WERI-Rb-1 (cell line): ENCODE measurements at regions not wholly inside any gene's neighbourhood (a gene's known extent, or its start where the extent isn't known, plus 50 kb on each side); places are given as distances from the start of the nearest gene placed in this dataset.

Experiments
- DNase-seq: peaks from one replicate; pipeline ENCODE4 v3.0.0-alpha.2; 2020
- H3K27ac ChIP-seq: fragments of 250-450 bp; sonication (Bioruptor Pico); 2 replicates; pipeline ENCODE4 v1.5.1; 2020; ENCODE audit warnings: mild to moderate bottlenecking, moderate library complexity
- H3K27me3 ChIP-seq: fragments of 250-450 bp; sonication (Bioruptor Pico); 2 replicates; pipeline ENCODE4 v1.5.1; 2021; ENCODE audit warnings: mild to moderate bottlenecking, low read depth, moderate library complexity; ENCODE audit not compliant: insufficient read depth, severe bottlenecking
- H3K36me3 ChIP-seq: fragments of 250-450 bp; sonication (Bioruptor Pico); 2 replicates; pipeline ENCODE4 v1.5.1; 2020; ENCODE audit warnings: mild to moderate bottlenecking, moderate library complexity
- H3K4me3 ChIP-seq: 2 replicates; pipeline ENCODE4 v1.5.1; 2011; ENCODE audit warnings: low read depth, mild to moderate bottlenecking, control low read depth, low read length
- H3K9me3 ChIP-seq: fragments of 250-450 bp; sonication (Bioruptor Pico); 2 replicates; pipeline ENCODE4 v1.5.1; 2021; ENCODE audit warnings: mild to moderate bottlenecking, moderate library complexity; ENCODE audit not compliant: severe bottlenecking
- TF ChIP-seq, protein P1 (sequence below): IDR thresholded peaks from 2 replicates; pipeline ENCODE4 v1.5.1; 2011; ENCODE audit warnings: low read depth, mild to moderate bottlenecking, control low read depth, inconsistent platforms, low read length

DNA sequence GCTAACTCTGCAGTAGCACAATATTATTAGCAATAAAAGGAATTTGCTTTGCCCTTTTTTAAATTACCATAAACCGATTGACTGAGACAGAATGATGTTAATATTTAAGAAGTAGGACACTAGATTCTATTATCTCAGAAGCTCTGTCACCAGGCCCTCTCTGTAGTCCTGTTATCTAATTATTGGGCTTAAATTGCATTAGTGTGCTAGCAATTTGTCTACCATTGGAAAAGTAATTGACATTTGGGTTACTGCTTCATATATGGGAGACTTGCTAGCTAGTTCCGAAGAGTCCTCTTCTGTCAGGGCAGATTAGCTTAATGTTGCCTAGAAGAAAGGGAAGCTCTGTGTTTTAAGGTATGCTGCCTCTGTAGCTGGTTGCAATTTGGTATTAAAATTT is 1107.3 kb upstream of the EEF2KMT start:
- Histone ChIP-seq H3K4me3 (no peak overlapping the region), H3K27ac (no peak overlapping the region), H3K27me3 (no peaks in the 10 kb centered on the region), H3K9me3 (no peaks in the 10 kb centered on the region), H3K36me3 (no peaks in the 10 kb centered on the region)
- DNase-seq = no peak
- TF ChIP-seq, protein P1, sequence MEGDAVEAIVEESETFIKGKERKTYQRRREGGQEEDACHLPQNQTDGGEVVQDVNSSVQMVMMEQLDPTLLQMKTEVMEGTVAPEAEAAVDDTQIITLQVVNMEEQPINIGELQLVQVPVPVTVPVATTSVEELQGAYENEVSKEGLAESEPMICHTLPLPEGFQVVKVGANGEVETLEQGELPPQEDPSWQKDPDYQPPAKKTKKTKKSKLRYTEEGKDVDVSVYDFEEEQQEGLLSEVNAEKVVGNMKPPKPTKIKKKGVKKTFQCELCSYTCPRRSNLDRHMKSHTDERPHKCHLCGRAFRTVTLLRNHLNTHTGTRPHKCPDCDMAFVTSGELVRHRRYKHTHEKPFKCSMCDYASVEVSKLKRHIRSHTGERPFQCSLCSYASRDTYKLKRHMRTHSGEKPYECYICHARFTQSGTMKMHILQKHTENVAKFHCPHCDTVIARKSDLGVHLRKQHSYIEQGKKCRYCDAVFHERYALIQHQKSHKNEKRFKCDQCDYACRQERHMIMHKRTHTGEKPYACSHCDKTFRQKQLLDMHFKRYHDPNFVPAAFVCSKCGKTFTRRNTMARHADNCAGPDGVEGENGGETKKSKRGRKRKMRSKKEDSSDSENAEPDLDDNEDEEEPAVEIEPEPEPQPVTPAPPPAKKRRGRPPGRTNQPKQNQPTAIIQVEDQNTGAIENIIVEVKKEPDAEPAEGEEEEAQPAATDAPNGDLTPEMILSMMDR = no peak

DNA sequence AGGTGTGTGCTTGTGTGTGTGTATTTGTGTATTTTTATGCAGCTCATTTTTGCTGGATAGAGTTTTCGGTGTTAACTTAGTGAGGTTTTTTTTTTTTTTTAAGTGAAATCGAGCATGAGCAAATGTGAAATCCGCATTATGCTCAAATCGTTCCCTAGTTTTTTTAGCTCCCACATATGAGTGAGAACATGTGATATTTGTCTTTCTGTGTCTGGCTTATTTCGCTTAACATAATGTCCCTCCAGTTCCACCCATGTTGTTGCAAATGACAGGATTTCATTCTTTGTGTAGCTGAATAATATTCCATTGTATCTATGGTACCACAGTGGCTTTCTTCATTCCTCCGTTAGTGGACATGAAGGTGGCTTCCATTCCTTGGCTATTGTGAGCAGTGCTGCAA is 1103.3 kb upstream of the EEF2KMT start:
- no peaks in the 10 kb centered on the region for H3K36me3 ChIP-seq
- TF ChIP-seq, protein P1 = no peak
- no peak overlapping the region for H3K27ac ChIP-seq
- H3K9me3 ChIP-seq = no peaks in the 10 kb centered on the region
- no peaks in the 10 kb centered on the region for H3K27me3 ChIP-seq
- DNase-seq = no peak
- H3K4me3 ChIP-seq = no peak overlapping the region

DNA sequence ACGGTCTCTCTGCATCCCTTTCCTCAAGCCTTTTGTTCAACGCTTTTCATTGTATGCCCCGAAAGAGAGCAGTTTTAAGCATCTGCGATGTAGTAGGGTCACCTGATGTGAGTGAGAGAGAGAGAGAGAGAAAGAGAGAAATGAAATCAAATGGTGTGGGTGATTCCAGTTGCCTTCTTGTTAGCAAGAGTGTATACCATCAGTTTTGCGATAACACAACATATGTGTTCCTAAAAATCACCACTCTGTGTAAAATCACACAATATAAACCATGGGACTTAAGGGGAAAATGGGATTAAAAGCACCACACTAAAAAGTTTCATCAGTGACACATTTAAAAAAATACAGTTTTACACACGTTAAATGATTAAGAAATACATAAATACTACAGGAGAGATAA is 1102.7 kb upstream of the EEF2KMT start:
- Histone ChIP-seq H3K27ac (no peak overlapping the region), H3K27me3 (no peaks in the 10 kb centered on the region), H3K4me3 (no peak overlapping the region), H3K36me3 (no peaks in the 10 kb centered on the region), H3K9me3 (no peaks in the 10 kb centered on the region)
- DNase-seq = no peak
- TF ChIP-seq, protein P1 = no peak

DNA sequence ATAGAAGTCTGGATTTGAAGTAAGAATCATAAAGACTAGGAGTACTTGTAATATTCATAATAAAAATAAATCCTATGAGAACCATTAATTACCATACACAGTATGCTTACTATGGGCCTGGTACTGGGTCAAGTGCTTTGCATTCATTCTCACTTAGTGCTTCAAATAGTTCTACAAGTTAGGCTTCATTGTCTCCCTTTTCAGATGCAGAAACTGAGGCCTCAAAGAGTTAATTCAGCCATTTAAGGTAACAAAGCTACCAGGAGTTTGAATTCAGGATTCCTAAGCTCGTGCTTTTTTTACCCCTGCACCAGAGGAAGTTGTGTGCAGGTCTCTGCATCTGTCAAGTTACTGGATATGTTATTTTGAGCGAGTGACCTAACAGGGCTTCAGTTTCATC is 1098.4 kb upstream of the EEF2KMT start:
- H3K4me3 ChIP-seq = no peak overlapping the region
- H3K27me3 ChIP-seq = no peaks in the 10 kb centered on the region
- DNase-seq = no peak
- no peak overlapping the region for H3K27ac ChIP-seq
- H3K9me3 ChIP-seq = no peaks in the 10 kb centered on the region
- H3K36me3 ChIP-seq = no peaks in the 10 kb centered on the region
- TF ChIP-seq, protein P1 = no peak

DNA sequence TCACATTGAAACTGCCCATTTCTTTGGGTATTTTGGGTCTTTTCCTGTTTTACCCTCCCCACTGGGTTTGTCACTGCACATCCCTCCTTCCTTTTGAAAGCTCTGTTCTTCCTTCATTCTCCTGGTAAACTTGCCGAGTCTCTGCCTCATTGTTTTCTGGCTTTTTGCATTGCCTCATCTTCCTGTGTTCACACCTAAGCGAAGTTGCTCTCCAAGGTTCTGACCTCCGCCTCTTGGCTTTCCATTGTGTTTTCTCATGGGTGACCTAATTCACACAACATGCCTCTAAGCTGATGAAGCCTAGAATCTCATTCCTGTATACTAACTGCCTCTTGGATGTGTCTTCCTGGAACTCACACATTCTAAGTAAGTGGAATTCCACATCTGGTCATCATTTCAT is 1096.1 kb upstream of the EEF2KMT start:
- Histone ChIP-seq H3K27me3 (no peaks in the 10 kb centered on the region), H3K9me3 (no peaks in the 10 kb centered on the region), H3K27ac (no peak overlapping the region), H3K4me3 (no peak overlapping the region), H3K36me3 (no peaks in the 10 kb centered on the region)
- DNase-seq = no peak
- TF ChIP-seq, protein P1 = no peak

DNA sequence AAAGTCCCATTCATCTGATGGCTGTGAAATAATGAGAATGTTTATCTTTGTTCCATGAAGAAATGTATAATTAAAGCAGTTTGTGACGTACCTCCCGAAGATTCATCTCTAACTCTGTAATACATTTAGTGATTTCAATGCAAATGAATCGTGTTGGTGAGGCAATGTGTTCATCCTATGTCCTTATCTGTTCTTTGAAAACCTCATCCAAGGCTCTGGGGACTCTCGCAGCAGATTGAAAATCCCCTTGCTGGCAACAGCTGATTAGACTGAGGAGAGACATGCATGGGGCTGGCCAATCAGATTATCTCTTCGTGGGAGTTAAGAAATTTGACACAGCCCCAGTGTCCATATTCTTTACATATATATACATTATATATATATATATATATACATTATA is 1095.4 kb upstream of the EEF2KMT start:
- peak; percentile 24 for DNase-seq
- TF ChIP-seq, protein P1 = no peak
- no peaks in the 10 kb centered on the region for H3K27me3 ChIP-seq
- H3K27ac ChIP-seq = no peak overlapping the region
- no peaks in the 10 kb centered on the region for H3K36me3 ChIP-seq
- H3K4me3 ChIP-seq = no peak overlapping the region
- H3K9me3 ChIP-seq = no peaks in the 10 kb centered on the region
